ENCODE measurements at regions not wholly inside any gene's neighbourhood (a gene's known extent, or its start where the extent isn't known, plus 50 kb on each side); places are given as distances from the start of the nearest gene placed in this dataset.
A peak's percentile ranks its signal among the peaks of the same experiment; 100 is the strongest.

- DNase-seq (ENCODE audit: low read depth, low spot score): no peak
- H3K4me3 ChIP-seq (ENCODE audit: low read length): no peak overlapping the region; the same call in 1 of the 2 replicates
Observed at GRCh38 chr17:36723459-36724025, 122.2 kb downstream of the MRM1 start.

- no peak for DNase-seq (ENCODE audit: low read depth, low spot score)
- no peak overlapping the region for H3K4me3 ChIP-seq (ENCODE audit: low read length)
Observed at GRCh38 chr17:36726199-36726598, 124.8 kb downstream of the MRM1 start.

- no peak for DNase-seq (ENCODE audit: low read depth, low spot score)
- H3K4me3 ChIP-seq (ENCODE audit: low read length): no peak overlapping the region
Observed at GRCh38 chr17:36727052-36727451, 125.7 kb downstream of the MRM1 start.

- H3K4me3 ChIP-seq (ENCODE audit: low read length): peak overlapping the region; percentile 17
- no peak for DNase-seq (ENCODE audit: low read depth, low spot score)
Observed at GRCh38 chr17:36727577-36727976, 126.2 kb downstream of the MRM1 start.

GRCh38 chr17:36728030-36728991 lies 126.9 kb downstream of the MRM1 start:
- peak overlapping the region; percentile 27 for H3K4me3 ChIP-seq (ENCODE audit: low read length)
- peak; percentile 85 for DNase-seq (ENCODE audit: low read depth, low spot score)

GRCh38 chr17:36730095-36730808 lies 128.9 kb downstream of the MRM1 start:
- no peak overlapping the region for H3K4me3 ChIP-seq (ENCODE audit: low read length)
- DNase-seq (ENCODE audit: low read depth, low spot score): no peak

- no peak for DNase-seq (ENCODE audit: low read depth, low spot score)
- H3K4me3 ChIP-seq (ENCODE audit: low read length): no peak overlapping the region
Observed at GRCh38 chr17:36730857-36731490, 129.6 kb downstream of the MRM1 start.

GRCh38 chr17:36731811-36732210 lies 130.4 kb downstream of the MRM1 start:
- no peak for DNase-seq (ENCODE audit: low read depth, low spot score)
- H3K4me3 ChIP-seq (ENCODE audit: low read length): no peak overlapping the region

GRCh38 chr17:36732351-36732750 lies 131.0 kb downstream of the MRM1 start:
- H3K4me3 ChIP-seq (ENCODE audit: low read length): no peak overlapping the region
- DNase-seq (ENCODE audit: low read depth, low spot score): no peak

GRCh38 chr17:36736201-36737156 lies 135.1 kb downstream of the MRM1 start:
- H3K4me3 ChIP-seq (ENCODE audit: low read length): no peak overlapping the region
- no peak for DNase-seq (ENCODE audit: low read depth, low spot score)

GRCh38 chr17:36739208-36739607 lies 137.8 kb downstream of the MRM1 start:
- no peak overlapping the region for H3K4me3 ChIP-seq (ENCODE audit: low read length)
- DNase-seq (ENCODE audit: low read depth, low spot score): no peak

- no peak for DNase-seq (ENCODE audit: low read depth, low spot score)
- no peak overlapping the region for H3K4me3 ChIP-seq (ENCODE audit: low read length)
Observed at GRCh38 chr17:36740157-36740556, 138.8 kb downstream of the MRM1 start.

GRCh38 chr17:36741019-36741902 lies 139.9 kb downstream of the MRM1 start:
- H3K4me3 ChIP-seq (ENCODE audit: low read length): no peak overlapping the region
- no peak for DNase-seq (ENCODE audit: low read depth, low spot score)

- H3K4me3 ChIP-seq (ENCODE audit: low read length): no peak overlapping the region
- no peak for DNase-seq (ENCODE audit: low read depth, low spot score)
Observed at GRCh38 chr17:36742267-36743000, 141.1 kb downstream of the MRM1 start.

GRCh38 chr17:36743130-36743529 lies 141.7 kb downstream of the MRM1 start:
- H3K4me3 ChIP-seq (ENCODE audit: low read length): no peak overlapping the region
- no peak for DNase-seq (ENCODE audit: low read depth, low spot score)

- no peak for DNase-seq (ENCODE audit: low read depth, low spot score)
- no peak overlapping the region for H3K4me3 ChIP-seq (ENCODE audit: low read length)
Observed at GRCh38 chr17:36746381-36747053, 145.1 kb downstream of the MRM1 start.
